Fibroblast of lung (primary cell): ENCODE measurements at regions not wholly inside any gene's neighbourhood (a gene's known extent, or its start where the extent isn't known, plus 50 kb on each side); places are given as distances from the start of the nearest gene placed in this dataset.

Experiments used
- EZH2 ChIP-seq: IDR thresholded peaks from 2 replicates; pipeline ENCODE4 v1.5.1; 2012; ENCODE audit warnings: low read length, control low read depth, mild to moderate bottlenecking; ENCODE audit errors: missing control alignments
- TF ChIP-seq, protein P1 (sequence below), 2 donors: IDR thresholded peaks in 1 of 2; conservative IDR thresholded peaks in 1 of 2; 1 replicate in 1 of 2; 2 replicates in 1 of 2; pipeline ENCODE4 v1.5.1; 2011 to 2012; ENCODE audit warnings: low read length in 2 of 2, control low read depth in 1 of 2, inconsistent platforms in 1 of 2, low read depth in 1 of 2, mild to moderate bottlenecking in 1 of 2

DNA sequence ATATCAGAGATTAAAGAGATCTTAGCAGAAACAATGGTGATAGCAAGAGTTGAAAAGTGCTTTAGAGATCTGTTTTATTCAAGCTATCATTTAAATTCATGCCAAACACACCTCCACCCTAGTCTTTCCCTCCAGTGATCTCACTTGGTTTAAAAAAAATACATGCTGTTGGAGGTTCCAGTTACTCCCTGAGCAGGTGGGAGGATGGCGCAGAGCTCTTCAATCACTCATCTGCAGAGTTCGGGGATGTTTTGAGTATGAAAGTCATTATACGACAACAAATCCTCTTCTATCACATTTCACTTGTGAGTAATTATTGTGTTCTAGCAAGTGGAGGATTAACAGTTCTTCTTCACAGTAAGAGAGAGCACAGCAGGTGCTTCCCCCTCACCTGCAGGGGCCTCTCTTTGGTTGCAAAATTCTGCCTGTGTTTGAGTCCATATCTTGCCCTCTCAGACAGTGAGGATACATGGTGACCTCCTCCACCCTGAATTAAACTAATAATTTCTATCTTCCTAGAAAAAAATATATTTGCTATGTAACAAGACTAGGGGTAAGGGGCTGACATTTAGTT is 376.7 kb downstream of the LIG4 start:
- TF ChIP-seq, protein P1, sequence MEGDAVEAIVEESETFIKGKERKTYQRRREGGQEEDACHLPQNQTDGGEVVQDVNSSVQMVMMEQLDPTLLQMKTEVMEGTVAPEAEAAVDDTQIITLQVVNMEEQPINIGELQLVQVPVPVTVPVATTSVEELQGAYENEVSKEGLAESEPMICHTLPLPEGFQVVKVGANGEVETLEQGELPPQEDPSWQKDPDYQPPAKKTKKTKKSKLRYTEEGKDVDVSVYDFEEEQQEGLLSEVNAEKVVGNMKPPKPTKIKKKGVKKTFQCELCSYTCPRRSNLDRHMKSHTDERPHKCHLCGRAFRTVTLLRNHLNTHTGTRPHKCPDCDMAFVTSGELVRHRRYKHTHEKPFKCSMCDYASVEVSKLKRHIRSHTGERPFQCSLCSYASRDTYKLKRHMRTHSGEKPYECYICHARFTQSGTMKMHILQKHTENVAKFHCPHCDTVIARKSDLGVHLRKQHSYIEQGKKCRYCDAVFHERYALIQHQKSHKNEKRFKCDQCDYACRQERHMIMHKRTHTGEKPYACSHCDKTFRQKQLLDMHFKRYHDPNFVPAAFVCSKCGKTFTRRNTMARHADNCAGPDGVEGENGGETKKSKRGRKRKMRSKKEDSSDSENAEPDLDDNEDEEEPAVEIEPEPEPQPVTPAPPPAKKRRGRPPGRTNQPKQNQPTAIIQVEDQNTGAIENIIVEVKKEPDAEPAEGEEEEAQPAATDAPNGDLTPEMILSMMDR (conservative IDR thresholded peaks at IDR 0.05 in 1 of 2, IDR thresholded peaks at IDR 0.05 in 1 of 2; ENCODE audit: low read depth in 1 of 2, low read length in 2 of 2) = no peak
- TF ChIP-seq EZH2 = no peak
